Endodermal cell (in vitro differentiated cells): ENCODE measurements at regions not wholly inside any gene's neighbourhood (a gene's known extent, or its start where the extent isn't known, plus 50 kb on each side); places are given as distances from the start of the nearest gene placed in this dataset.

Experiments
- DNase-seq: peaks from one replicate; pipeline ENCODE4 v3.0.0-alpha.2; 2017
- H3K27ac ChIP-seq: 2 replicates; pipeline ENCODE4 v1.5.1; 2013; ENCODE audit warnings: mild to moderate bottlenecking, low read depth, low read length, moderate library complexity
- H3K27me3 ChIP-seq: 2 replicates; pipeline ENCODE4 v1.6.1; 2013; ENCODE audit warnings: mild to moderate bottlenecking, low read length, moderate library complexity; ENCODE audit not compliant: insufficient read depth, control insufficient read depth, poor library complexity, severe bottlenecking
- H3K36me3 ChIP-seq: 2 replicates; pipeline ENCODE4 v1.7.0; 2013; ENCODE audit warnings: mild to moderate bottlenecking, low read length, moderate library complexity; ENCODE audit not compliant: control insufficient read depth, insufficient read depth
- H3K4me1 ChIP-seq: one replicate; pipeline ENCODE4 v1.7.0; 2013; ENCODE audit warnings: low read length; ENCODE audit not compliant: control insufficient read depth, insufficient read depth
- H3K4me3 ChIP-seq: 2 replicates; pipeline ENCODE4 v1.5.1; 2013; ENCODE audit warnings: mild to moderate bottlenecking, low read length, moderate library complexity
- H3K9ac ChIP-seq: 2 replicates; pipeline ENCODE4 v1.6.1; 2013; ENCODE audit warnings: mild to moderate bottlenecking, low read length, moderate library complexity; ENCODE audit not compliant: poor library complexity, severe bottlenecking; ENCODE audit errors: extremely low read depth
- H3K9me3 ChIP-seq: 2 replicates; pipeline ENCODE4 v1.6.1; 2013; ENCODE audit warnings: mild to moderate bottlenecking, low read length, moderate library complexity; ENCODE audit not compliant: control insufficient read depth
- H3K27ac Mint-ChIP-seq: 2 replicates; pipeline ENCODE4 v1.8.0; 2020; ENCODE audit warnings: mixed read lengths
- H3K27me3 Mint-ChIP-seq: 2 replicates; pipeline ENCODE4 v1.8.0; 2021; ENCODE audit warnings: mild to moderate bottlenecking, mixed read lengths; ENCODE audit not compliant: insufficient read depth
- H3K36me3 Mint-ChIP-seq: 2 replicates; pipeline ENCODE4 v1.8.0; 2020; ENCODE audit warnings: low read depth, mixed read lengths
- H3K4me1 Mint-ChIP-seq: 2 replicates; pipeline ENCODE4 v1.8.0; 2020; ENCODE audit warnings: mixed read lengths
- H3K4me3 Mint-ChIP-seq: 2 replicates; pipeline ENCODE4 v1.8.0; 2020; ENCODE audit warnings: mild to moderate bottlenecking, moderate library complexity, mixed read lengths
- H3K9me3 Mint-ChIP-seq: 2 replicates; pipeline ENCODE4 v1.8.0; 2020; ENCODE audit warnings: mild to moderate bottlenecking, mixed read lengths
- CTCF ChIP-seq: fragments of 200-600 bp; sonication (generic); conservative IDR thresholded peaks from 2 replicates; pipeline ENCODE4 v1.5.0; 2021; ENCODE audit warnings: antibody characterized with exemption, mild to moderate bottlenecking
- WGBS, 2 experiments: methylation state at CpG; one replicate each; pipeline versions ENCODE4 v1.1.5 to v1.1.7; 2013; ENCODE audit warnings: missing lambda C conversion rate in 2 of 2, mixed read lengths in 1 of 2; ENCODE audit not compliant: insufficient coverage in 1 of 2, insufficient read length in 1 of 2; 5-methylcytosine and 5-hydroxymethylcytosine counted together

GRCh38 chr13:29905845-29906244 lies 55.4 kb upstream of the UBL3 start:
- Histone ChIP-seq H3K27ac (no peak overlapping the region), H3K4me3 (no peak overlapping the region), H3K4me1 (no peaks in the 10 kb centered on the region), H3K36me3 (no peaks in the 10 kb centered on the region), H3K27me3 (no peaks in the 10 kb centered on the region), H3K9me3 (peaks cover 3% of the 10 kb centered on the region), H3K9ac (no peak overlapping the region)
- no peak overlapping the region for H3K4me3 Mint-ChIP-seq
- TF ChIP-seq CTCF = no peak
- DNase-seq = no peak
- no peaks in the 10 kb centered on the region for H3K36me3 Mint-ChIP-seq
- H3K4me1 Mint-ChIP-seq = peaks cover 17% of the 10 kb centered on the region
- no peaks in the 10 kb centered on the region for H3K27me3 Mint-ChIP-seq
- no peak overlapping the region for H3K27ac Mint-ChIP-seq
- WGBS, 2 experiments = 94% methylated on average over 3 of the region's 3 CpGs; no CpG with 5 or more reads in 1 of the 2 experiments
- H3K9me3 Mint-ChIP-seq = peaks cover 1% of the 10 kb centered on the region

- Mint-ChIP-seq H3K27ac (no peak overlapping the region), H3K27me3 (no peaks in the 10 kb centered on the region), H3K4me1 (peaks cover 15% of the 10 kb centered on the region), H3K4me3 (no peak overlapping the region), H3K9me3 (peaks cover 4% of the 10 kb centered on the region), H3K36me3 (no peaks in the 10 kb centered on the region)
- no peak overlapping the region for H3K9ac ChIP-seq
- no peak for DNase-seq
- no peaks in the 10 kb centered on the region for H3K27me3 ChIP-seq
- H3K36me3 ChIP-seq = no peaks in the 10 kb centered on the region
- no peak overlapping the region for H3K4me3 ChIP-seq
- H3K27ac ChIP-seq = no peak overlapping the region
- H3K4me1 ChIP-seq = no peaks in the 10 kb centered on the region
- H3K9me3 ChIP-seq = peaks cover 8% of the 10 kb centered on the region
- TF ChIP-seq CTCF = no peak
- 92 to 93% methylated on average over 4 of the region's 4 CpGs for WGBS, 2 experiments
Observed at GRCh38 chr13:29903996-29904395, 53.6 kb upstream of the UBL3 start.

GRCh38 chr13:29903543-29903942 lies 53.1 kb upstream of the UBL3 start:
- Mint-ChIP-seq H3K36me3 (no peaks in the 10 kb centered on the region), H3K9me3 (peaks cover 4% of the 10 kb centered on the region), H3K27ac (no peak overlapping the region), H3K27me3 (no peaks in the 10 kb centered on the region), H3K4me1 (peaks cover 14% of the 10 kb centered on the region), H3K4me3 (no peak overlapping the region)
- Histone ChIP-seq H3K4me3 (no peak overlapping the region), H3K27ac (no peak overlapping the region), H3K27me3 (no peaks in the 10 kb centered on the region), H3K36me3 (no peaks in the 10 kb centered on the region), H3K4me1 (no peaks in the 10 kb centered on the region), H3K9ac (no peak overlapping the region), H3K9me3 (peaks cover 8% of the 10 kb centered on the region)
- DNase-seq = no peak
- no peak for TF ChIP-seq CTCF
- WGBS, 2 experiments = 81 to 100% methylated on average over 1 to 3 of the region's 3 CpGs
